DND-41 (cell line): ENCODE measurements at regions not wholly inside any gene's neighbourhood (a gene's known extent, or its start where the extent isn't known, plus 50 kb on each side); places are given as distances from the start of the nearest gene placed in this dataset.
"Not testable (repeated sequence)": the region's sequence is repeated elsewhere in the genome, so short reads cannot be mapped to it uniquely, and the experiment has no call there.

Source experiments
- EZH2 ChIP-seq: IDR thresholded peaks from 3 replicates; pipeline ENCODE4 v1.6.1; 2012; ENCODE audit warnings: borderline replicate concordance, low read depth, mild to moderate bottlenecking, moderate library complexity, low read length, inconsistent platforms; ENCODE audit not compliant: severe bottlenecking
- TF ChIP-seq, protein P1 (sequence below): IDR thresholded peaks from 2 replicates; pipeline ENCODE4 v1.5.1; 2012; ENCODE audit warnings: borderline replicate concordance, low read length, moderate library complexity, mild to moderate bottlenecking; ENCODE audit not compliant: poor library complexity, severe bottlenecking; ENCODE audit errors: extremely low read depth

DNA sequence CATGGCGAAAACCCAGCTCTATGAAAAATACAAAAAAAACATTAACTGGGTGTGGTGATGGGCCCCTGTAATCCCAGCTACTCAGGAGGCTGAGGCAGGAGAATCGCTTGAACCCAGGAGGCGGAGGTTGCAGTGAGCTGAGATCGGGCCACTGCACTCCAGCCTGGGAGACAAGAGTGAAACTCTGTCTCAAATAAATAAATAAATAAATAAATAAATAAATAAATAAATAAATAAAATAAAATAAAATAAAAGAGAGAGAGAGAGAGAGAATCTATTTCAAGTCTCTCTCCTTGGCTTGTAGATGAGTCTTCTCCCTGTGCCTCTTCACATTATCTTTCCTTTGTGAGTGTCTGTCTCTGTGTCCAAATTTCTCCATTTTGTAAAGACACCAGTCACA is 442.6 kb upstream of the PROX1 start:
- TF ChIP-seq, protein P1, sequence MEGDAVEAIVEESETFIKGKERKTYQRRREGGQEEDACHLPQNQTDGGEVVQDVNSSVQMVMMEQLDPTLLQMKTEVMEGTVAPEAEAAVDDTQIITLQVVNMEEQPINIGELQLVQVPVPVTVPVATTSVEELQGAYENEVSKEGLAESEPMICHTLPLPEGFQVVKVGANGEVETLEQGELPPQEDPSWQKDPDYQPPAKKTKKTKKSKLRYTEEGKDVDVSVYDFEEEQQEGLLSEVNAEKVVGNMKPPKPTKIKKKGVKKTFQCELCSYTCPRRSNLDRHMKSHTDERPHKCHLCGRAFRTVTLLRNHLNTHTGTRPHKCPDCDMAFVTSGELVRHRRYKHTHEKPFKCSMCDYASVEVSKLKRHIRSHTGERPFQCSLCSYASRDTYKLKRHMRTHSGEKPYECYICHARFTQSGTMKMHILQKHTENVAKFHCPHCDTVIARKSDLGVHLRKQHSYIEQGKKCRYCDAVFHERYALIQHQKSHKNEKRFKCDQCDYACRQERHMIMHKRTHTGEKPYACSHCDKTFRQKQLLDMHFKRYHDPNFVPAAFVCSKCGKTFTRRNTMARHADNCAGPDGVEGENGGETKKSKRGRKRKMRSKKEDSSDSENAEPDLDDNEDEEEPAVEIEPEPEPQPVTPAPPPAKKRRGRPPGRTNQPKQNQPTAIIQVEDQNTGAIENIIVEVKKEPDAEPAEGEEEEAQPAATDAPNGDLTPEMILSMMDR = not testable (repeated sequence)
- not testable (repeated sequence) for TF ChIP-seq EZH2
